Activated naive CD4-positive, alpha-beta T cell treated with anti-CD3 and anti-CD28 coated beads, Interleukin-2, amount 50 U/mL, for 72 hours (primary cell): ENCODE measurements at regions not wholly inside any gene's neighbourhood (a gene's known extent, or its start where the extent isn't known, plus 50 kb on each side); places are given as distances from the start of the nearest gene placed in this dataset.
A peak's percentile ranks its signal among the peaks of the same experiment; 100 is the strongest.
"Not testable (repeated sequence)": the region's sequence is repeated elsewhere in the genome, so short reads cannot be mapped to it uniquely, and the experiment has no call there.

Experiments
- ATAC-seq, 2 donors: fragments of 150-1000 bp; cut with Tn5 transposase; 2 replicates each; pipeline ENCODE4 v1.10.0; 2021; ENCODE audit warnings: mild to moderate bottlenecking in 2 of 2, moderate library complexity in 2 of 2
- DNase-seq, 2 donors: peaks; one replicate each; pipeline ENCODE4 v3.0.0; 2021 to 2022; ENCODE audit warnings: low spot score in 2 of 2
- H3K27ac Mint-ChIP-seq, 2 donors: one replicate each; pipeline ENCODE4 v1.8.0; 2022; ENCODE audit warnings: mild to moderate bottlenecking in 2 of 2, mixed read lengths in 2 of 2
- H3K36me3 Mint-ChIP-seq, 2 donors: one replicate each; pipeline ENCODE4 v1.8.0; 2022; ENCODE audit warnings: mixed read lengths in 2 of 2
- H3K9me3 Mint-ChIP-seq, 2 donors: one replicate each; pipeline ENCODE4 v1.8.0; 2022; ENCODE audit warnings: mixed read lengths in 2 of 2

DNA sequence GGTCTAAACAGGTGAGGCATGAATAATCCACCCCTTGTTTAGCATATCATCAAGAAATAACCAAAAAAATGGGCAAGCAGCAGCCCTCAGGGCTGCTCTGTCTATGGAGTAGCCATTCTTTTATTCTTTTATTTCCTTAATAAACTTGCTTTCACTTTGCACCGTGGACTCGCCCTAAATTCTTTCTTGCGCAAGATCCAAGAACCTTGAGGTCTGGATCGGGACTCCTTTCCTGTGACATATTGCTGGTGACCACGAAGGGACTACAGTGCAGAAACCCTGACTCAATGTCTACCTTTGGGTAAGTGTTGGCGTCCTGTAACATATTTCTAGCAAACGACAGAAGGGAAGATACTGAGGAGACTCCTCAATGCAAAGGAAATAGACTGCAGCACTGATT is 1099.2 kb downstream of the FAM181B start:
- Mint-ChIP-seq H3K36me3 (no peaks in the 10 kb centered on the region), H3K27ac (no peak overlapping the region), H3K9me3 (no peaks in the 10 kb centered on the region)
- ATAC-seq = no peak
- DNase-seq = no peak

DNA sequence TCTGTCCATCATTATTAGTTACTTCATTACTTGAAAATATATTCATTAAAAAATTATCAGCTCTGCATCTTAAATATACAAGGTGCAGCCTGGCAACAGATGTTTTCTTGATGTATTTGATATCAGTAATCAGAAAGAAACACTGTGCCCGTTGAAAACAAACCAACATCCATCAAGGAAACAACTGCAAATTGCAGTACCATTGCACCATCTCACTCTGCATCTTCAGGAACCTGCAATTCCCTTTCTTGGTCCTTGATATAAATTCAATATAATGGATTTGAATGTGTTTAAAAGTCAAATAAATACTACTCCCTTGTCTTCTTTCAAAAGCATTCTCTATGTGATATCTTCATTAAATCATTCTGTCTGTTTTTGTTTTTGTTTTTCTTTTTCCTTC is 1131.2 kb downstream of the FAM181B start:
- DNase-seq = no peak
- Mint-ChIP-seq H3K9me3 (peaks cover 0 to 3% of the 10 kb centered on the region in 2 donors), H3K27ac (no peak overlapping the region), H3K36me3 (no peaks in the 10 kb centered on the region)
- ATAC-seq = no peak

DNA sequence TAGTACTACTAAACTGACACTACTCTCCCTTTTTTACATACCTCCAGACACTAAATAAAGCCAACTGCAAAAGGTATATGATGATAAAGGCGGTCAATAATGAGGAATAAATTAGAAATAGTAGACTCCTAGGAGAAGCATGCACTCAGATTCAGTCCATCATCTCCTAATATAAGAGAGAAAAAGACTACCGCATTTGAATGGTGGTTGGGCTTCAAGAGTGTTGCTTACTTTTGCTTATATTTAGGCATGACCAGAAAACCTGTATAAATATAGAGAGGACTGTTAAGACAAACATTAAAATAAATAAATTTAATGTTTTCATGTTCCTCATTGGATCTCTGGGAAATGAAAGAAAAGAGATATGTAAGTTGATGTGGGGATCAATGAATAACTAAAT is 1137.0 kb downstream of the FAM181B start:
- no peaks in the 10 kb centered on the region for H3K36me3 Mint-ChIP-seq
- DNase-seq = no peak
- H3K9me3 Mint-ChIP-seq = peaks cover 0 to 3% of the 10 kb centered on the region in 2 donors
- no peak overlapping the region for H3K27ac Mint-ChIP-seq
- ATAC-seq = no peak

DNA sequence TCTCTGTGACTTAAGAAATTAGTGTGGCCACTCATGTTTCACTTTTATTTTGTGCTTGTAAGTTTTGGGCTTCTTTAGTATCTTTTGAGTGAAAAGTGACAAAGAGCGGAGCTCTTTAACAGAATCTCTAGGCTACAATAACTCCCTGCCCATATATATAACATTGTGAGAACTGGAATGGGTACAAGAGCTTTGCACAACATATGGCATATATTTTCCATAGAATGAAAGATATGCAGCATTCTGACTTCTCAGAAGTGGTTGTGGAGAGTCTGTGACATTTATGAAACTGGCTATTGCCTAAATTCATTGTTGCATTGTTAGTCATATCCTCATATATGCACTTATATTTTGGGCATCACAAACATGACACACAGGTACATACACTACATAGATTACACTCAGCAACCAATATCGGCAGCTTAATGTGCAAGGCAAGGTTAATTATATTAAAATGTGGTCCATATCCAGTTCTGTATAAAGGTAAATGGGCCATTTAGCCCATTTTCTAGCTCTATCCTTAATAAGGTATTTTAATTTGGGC is 1148.2 kb downstream of the FAM181B start:
- DNase-seq (no peak), ATAC-seq (peak in 1 of 2 donors; percentile 78)
- Mint-ChIP-seq H3K27ac (no peak overlapping the region), H3K9me3 (peaks cover 0 to under 1% of the 10 kb centered on the region in 2 donors), H3K36me3 (no peaks in the 10 kb centered on the region)

DNA sequence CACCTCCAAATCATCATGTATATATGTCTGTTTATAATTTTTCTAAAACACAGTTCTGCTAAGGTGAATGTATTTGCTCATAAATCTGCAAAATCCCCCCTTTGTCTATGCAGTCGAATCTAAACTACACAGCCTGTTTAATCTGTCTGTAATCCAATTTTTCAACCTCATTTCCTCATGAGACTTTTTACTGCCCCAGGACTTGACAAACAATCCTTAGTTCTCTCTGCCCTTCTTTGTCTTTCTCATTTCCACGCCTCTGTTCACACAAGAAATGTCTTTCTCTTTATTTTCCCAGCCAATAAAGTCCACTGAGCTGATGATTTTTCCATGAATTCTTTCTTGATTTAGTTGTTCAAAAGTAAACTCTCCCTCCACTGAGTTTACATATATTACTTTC is 1154.3 kb downstream of the FAM181B start:
- H3K27ac Mint-ChIP-seq = no peak overlapping the region

DNA sequence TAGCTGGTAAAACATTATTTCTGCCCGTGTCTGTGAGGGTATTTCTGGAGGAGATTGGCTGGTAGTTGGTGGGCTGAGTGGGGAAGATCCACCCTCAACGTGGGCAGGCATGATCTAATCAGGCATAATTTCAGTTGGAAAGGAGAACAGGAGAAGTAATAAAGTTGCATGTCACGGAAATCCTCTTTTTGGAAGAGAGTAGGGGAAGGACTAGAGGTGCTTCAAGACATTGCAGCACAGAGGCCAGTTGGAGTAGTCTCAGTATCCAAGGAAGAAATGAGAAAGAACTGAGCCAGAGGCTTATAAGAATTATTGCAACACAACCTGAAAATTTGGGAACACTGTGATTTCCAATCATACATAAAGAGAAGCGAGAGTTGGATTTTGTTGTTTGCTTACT is 1155.1 kb downstream of the FAM181B start:
- Mint-ChIP-seq H3K27ac (no peak overlapping the region), H3K36me3 (no peaks in the 10 kb centered on the region), H3K9me3 (no peaks in the 10 kb centered on the region)
- DNase-seq (no peak), ATAC-seq (no peak)

More for the DNA sequence above, 1154.3 kb downstream of the FAM181B start:
- ATAC-seq = no peak
- Mint-ChIP-seq H3K9me3 (no peaks in the 10 kb centered on the region), H3K36me3 (no peaks in the 10 kb centered on the region)
- DNase-seq = no peak

DNA sequence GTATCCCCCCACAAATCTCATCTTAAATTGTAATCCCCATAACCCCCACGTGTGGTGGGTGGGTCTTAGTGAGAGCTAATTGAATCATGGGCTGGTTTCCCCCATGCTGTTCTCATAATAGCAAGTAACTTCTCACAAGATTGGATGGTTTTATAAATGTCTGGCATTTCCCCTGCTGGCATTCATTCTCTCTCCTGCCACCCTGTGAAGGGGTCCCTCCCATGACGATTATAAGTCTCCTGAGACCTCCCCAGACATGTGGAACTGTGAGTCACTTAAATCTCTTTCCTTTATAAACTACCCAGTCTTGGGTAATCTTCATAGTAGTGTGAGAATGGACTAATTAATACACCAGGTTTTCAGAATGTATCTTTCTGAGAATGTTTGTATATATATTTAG is 1159.4 kb downstream of the FAM181B start:
- Mint-ChIP-seq H3K27ac (no peak overlapping the region), H3K9me3 (no peaks in the 10 kb centered on the region), H3K36me3 (no peaks in the 10 kb centered on the region)
- DNase-seq (no peak), ATAC-seq (no peak)

DNA sequence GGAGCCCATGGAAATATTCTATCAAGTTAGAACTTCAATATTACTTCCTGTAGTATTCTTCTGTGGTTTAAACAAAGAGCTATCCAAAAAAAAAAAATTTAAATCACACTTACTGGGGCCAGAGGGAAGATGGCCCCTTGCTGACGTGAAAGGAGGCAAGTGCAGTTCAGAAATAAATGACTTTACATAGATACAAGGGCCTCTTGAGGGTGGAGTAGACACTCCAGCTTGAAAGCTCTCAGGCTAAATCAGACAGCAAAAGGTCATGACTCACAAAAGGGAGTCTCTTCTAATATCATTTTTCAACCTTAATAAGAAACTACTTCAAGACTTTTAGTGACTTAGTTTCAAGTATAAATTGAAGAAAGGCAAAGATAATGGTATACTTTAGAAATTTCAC is 1160.3 kb downstream of the FAM181B start:
- ATAC-seq (no peak), DNase-seq (no peak)
- Mint-ChIP-seq H3K9me3 (no peaks in the 10 kb centered on the region), H3K36me3 (no peaks in the 10 kb centered on the region), H3K27ac (no peak overlapping the region)

DNA sequence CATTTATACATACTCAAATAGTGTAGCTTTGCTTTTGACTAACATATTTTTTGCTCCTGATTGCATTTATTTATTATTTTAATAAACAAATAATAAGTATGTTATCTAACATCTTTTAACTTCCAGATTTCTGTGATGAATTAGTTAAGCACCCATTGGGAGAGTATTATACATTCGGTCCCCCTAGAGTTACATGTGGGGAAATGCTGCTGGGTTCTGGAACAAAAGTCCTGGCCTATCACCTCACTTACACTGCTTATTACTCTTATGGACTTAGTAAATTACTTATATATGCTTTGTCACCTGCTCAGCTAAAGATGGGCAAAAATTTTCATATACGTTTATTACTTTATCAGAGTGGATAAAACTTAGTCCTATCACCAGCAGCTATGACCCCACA is 1163.0 kb downstream of the FAM181B start:
- Mint-ChIP-seq H3K27ac (no peak overlapping the region), H3K9me3 (no peaks in the 10 kb centered on the region), H3K36me3 (no peaks in the 10 kb centered on the region)
- DNase-seq = no peak
- no peak for ATAC-seq

DNA sequence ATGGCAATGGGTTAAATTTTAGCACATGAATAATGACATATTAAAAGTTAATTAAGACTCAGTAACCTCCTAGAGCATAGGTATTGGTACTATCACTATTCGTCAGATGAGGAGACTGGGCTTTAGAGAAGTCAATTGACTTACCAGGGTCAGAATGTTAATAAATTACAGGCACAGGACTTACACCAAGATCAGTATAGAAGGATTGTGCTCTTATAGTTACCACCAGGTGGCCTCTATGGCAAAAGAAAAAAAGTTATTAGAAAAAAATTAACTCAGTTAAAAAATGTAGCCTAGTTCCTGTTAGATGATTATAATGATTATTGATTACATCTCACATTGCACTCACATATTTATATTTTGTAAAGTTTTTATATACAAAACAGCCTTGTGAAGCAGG is 1163.7 kb downstream of the FAM181B start:
- no peak for DNase-seq
- H3K36me3 Mint-ChIP-seq = no peaks in the 10 kb centered on the region
- H3K27ac Mint-ChIP-seq = no peak overlapping the region
- ATAC-seq = no peak
- H3K9me3 Mint-ChIP-seq = peaks cover 5% of the 10 kb centered on the region in 2 donors

DNA sequence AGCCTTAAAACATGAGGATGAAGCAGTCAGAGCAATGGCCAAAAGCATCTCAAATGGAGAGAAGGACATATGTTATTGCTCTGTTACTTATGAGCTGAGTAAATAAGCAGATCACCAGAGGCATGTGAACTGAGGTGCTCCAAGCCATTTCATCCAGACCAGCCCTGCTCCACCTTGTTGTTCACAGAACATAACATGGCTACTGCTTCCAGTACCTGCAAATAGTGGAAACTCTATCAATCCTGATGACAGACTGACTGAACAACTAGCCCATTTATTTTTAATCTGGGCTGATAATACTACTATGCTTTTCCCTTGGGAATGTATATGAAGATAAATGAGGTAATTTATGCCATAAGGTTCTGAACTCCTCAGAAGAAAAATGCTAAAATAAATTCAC is 1164.7 kb downstream of the FAM181B start:
- no peaks in the 10 kb centered on the region for H3K36me3 Mint-ChIP-seq
- ATAC-seq (no peak), DNase-seq (no peak)
- peaks cover 5 to 12% of the 10 kb centered on the region in 2 donors for H3K9me3 Mint-ChIP-seq
- H3K27ac Mint-ChIP-seq = no peak overlapping the region

DNA sequence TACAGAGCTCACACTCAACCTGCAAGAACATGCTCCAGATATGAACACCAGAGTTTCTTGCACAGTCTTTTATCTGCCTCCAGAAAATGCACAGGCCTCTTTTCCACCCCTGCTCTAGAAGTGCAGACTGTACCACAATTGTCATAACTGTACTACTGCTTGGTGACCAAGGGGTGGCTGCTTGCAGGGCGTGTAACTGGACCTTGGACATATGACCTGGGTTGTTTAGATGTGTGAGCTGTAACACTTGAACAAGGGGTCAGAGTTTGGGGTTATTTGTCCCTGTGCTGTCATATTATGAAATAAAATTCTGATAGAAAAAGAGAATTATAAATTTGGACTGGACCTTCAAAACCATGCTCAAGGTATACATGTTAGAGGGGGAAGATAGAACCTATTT is 1185.5 kb downstream of the FAM181B start:
- Mint-ChIP-seq H3K36me3 (no peaks in the 10 kb centered on the region), H3K27ac (no peak overlapping the region), H3K9me3 (peaks cover 0 to 5% of the 10 kb centered on the region in 2 donors)
- ATAC-seq = no peak
- no peak for DNase-seq

DNA sequence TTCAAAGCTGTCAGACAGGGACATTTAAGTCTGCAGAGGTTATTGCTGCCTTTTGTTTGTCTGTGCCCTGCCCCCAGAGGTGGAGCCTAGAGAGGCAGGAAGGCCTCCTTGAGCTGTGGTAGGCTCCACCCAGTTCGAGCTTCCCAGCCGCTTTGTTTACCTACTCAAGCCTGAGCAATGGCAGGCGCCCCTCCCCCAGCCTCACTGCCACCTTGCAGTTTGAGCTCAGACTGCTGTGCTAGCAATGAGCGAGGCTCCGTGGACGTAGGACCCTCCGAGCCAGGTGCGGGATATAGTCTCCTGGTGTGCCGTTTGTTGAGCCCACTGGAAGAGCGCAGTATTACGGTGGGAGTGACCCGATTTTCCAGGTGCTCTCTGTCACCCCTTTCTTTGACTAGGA is 1193.9 kb downstream of the FAM181B start:
- DNase-seq, H3K36me3 Mint-ChIP-seq, H3K27ac Mint-ChIP-seq, ATAC-seq: not testable (repeated sequence)
- H3K9me3 Mint-ChIP-seq = peaks cover 0 to 12% of the 10 kb centered on the region in 2 donors

DNA sequence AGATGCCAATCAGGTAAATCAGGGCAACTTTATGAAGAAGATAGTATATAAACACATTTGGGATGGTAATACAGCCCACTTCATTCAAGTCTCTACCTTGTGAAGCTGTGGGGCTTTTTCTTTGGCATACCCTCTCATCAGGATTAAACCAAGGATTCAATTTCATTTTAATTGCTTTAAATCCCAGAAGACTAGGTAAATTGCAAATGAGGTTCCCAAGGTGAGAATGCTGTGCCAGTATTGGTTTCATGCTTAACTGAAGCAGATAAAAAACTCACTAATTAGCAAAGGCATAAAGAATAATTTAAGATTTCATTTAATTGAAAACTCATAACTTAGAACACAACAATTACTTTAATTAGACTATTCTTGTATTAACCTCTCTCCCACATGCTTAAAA is 1218.1 kb downstream of the FAM181B start:
- H3K9me3 Mint-ChIP-seq = peaks cover 9 to 11% of the 10 kb centered on the region in 2 donors
- H3K27ac Mint-ChIP-seq = no peak overlapping the region
- ATAC-seq (no peak), DNase-seq (no peak)
- no peaks in the 10 kb centered on the region for H3K36me3 Mint-ChIP-seq

DNA sequence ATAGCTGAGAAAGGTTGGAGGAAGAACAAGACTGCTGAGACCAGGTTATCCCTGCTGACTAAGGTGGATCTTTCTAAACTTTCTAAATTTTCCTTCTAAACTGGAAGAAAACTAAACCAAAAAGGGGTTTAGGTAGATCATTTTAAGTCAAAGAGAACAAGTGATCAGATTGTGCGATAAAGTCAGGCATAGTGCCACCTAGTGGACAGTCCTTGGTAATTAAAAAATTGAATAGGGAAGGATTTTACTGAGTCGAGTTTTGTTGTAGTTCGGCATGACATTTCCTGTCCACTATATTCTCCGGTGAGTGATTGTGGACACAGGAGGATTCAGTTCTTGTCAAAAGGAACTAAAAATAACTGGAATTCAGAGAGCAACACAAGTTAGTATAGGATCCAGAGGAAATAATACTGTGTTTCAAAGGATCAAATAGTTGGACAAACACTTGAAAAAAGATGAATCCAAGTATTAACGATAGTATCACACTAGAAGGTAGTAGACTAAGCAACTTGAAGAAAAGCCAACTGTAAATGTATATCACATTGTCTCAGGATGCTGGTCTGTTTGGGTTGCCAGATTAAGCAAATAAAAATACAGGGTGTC is 1236.4 kb downstream of the FAM181B start:
- peak in 1 of 2 donors; percentile 17 for DNase-seq
- Mint-ChIP-seq H3K9me3 (peaks cover 0 to 4% of the 10 kb centered on the region in 2 donors), H3K27ac (no peak overlapping the region), H3K36me3 (no peaks in the 10 kb centered on the region)
- no peak for ATAC-seq

DNA sequence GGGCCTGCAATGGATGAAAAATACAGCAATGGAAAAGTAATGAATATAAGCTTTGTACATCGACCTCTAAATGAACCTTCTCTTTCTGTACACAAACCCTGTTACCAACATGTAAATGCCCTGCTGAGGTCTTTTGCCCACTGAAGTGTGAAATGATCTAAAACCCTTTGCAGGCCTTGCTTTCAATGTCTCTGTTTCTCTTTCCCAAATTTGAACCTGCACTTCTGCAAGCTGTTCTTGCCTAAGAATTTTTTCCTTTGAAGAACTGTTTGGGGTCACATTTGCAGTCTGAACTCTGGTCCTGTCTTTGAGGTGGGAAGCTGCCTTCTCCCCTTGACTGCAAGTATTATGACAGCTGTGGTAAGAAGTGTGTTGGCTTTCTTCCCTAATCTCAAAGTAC is 1237.1 kb downstream of the FAM181B start:
- no peak for DNase-seq
- no peaks in the 10 kb centered on the region for H3K36me3 Mint-ChIP-seq
- no peaks in the 10 kb centered on the region for H3K9me3 Mint-ChIP-seq
- no peak for ATAC-seq
- H3K27ac Mint-ChIP-seq = no peak overlapping the region

DNA sequence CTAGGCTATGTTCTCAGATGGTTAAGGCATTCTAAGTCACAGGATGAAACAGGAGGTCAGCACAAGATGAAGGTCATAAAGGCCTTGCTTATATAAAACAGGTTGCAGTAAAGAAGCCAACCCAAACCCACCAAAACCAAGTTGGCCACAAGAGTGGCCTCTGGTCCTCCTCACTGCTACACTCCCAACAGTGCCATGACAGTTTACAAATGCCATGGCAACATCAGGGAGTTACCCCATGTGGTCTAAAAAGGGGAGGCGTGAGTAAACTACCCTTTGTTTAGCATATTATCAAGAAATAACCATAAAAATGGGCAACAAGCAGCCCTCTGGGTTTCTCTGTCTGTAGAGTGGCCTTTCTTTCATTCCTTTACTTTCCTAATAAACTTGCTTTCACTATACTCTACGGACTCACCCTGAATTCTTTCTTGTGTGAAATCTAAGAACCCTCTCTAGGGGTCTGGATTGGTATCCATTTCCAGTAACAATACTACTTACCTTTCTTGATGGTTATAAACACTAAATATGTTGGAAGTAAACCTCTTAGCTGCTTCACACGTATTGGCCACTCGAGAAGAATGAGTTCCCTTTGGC is 1237.9 kb downstream of the FAM181B start:
- Mint-ChIP-seq H3K9me3 (no peaks in the 10 kb centered on the region), H3K36me3 (no peaks in the 10 kb centered on the region), H3K27ac (no peak overlapping the region)
- DNase-seq = no peak
- ATAC-seq = no peak

DNA sequence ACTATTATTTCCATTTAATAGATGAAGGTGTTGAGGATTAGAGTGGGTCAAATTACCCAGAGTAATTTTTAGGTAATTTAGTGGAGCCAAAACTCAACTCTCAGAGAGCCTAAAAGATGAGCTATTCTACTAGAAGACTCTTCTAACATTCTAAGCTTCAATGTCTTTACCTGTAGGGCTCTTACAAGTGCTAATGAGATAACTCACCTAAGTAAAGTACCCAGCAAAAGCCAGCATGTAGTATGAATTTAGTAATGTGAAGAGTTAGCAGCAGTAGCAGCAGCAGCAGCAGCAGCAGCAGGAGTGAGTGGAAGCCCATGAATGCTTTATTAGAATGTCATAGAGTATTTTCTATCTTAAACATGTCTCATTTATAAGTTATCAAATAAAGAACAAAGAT is 1239.2 kb downstream of the FAM181B start:
- ATAC-seq (no peak), DNase-seq (no peak)
- Mint-ChIP-seq H3K9me3 (no peaks in the 10 kb centered on the region), H3K27ac (no peak overlapping the region), H3K36me3 (no peaks in the 10 kb centered on the region)
